ENCODE measurements at regions not wholly inside any gene's neighbourhood (a gene's known extent, or its start where the extent isn't known, plus 50 kb on each side); places are given as distances from the start of the nearest gene placed in this dataset.
"Not testable (repeated sequence)": the region's sequence is repeated elsewhere in the genome, so short reads cannot be mapped to it uniquely, and the experiment has no call there.

GRCh38 chr3:164748626-164749025 lies 329.7 kb downstream of the SI start:
- no peak for DNase-seq

GRCh38 chr3:164741869-164742268 lies 336.4 kb downstream of the SI start:
- DNase-seq: no peak

- DNase-seq: no peak
Observed at GRCh38 chr3:164737174-164737573, 341.1 kb downstream of the SI start.

- no peak for DNase-seq
Observed at GRCh38 chr3:164732166-164732565, 346.1 kb downstream of the SI start.

DNA sequence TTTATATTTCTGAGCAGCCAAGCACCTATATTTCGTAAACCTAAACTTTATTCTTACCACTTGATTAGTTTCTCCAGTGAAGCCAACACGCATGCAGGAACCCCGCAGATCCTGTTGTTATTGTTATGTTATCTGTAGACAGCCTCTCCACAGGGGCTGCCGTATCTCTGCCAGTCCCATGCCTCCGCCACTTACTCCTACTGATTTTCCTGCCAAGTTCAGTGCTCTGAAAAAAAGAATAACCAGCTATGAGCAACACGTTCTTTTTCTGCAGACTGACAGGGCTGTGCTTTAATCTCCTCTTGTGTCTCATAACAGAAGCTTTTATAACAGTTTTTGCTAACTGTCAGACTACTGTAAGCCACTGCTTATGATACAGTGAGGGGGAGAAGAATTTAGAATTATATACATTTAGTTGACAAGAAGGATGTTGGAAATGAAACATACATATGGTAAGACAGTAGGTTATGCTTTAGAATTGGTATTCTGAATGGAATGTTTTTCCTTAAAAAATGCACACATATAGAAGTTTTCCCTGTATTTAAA lies 347.4 kb downstream of the SI start:
- no peak for DNase-seq

GRCh38 chr3:164723396-164723795 lies 354.9 kb downstream of the SI start:
- DNase-seq: no peak

DNA sequence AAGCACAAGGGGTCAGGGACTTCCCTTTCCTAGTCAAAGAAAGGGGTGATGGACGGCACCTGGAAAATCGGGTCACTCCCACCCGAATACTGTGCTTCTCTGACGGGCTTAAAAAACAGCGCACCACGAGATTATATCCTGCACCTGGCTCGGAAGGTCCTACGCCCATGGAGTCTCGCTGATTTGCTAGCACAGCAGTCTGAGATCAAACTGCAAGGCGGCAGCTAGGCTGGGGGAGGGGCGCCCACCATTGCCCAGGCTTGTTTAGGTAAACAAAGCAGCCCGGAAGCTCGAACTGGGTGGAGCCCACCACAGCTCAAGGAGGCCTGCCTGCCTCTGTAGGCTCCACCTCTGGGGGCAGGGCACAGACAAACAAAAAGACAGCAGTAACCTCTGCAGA lies 375.5 kb downstream of the SI start:
- not testable (repeated sequence) for DNase-seq

DNA sequence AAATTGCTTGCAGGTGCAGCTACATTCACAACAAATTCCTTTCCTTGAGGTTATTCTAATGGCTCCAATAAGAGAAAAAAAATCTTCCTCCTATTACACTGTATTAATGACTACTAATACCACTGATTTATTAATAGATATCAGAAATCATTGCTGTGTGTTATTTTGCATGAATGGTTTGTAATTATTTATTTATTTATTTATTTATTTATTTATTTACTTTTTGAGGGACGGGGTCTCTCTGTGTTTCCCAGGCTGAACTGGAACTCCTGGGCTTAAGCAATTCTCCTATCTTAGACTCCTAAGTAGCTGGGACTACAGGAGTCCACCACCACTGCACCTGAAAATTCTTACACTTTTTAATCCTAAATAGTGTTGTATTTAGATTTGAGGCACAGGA lies 390.4 kb downstream of the SI start:
- no peak for DNase-seq

DNA sequence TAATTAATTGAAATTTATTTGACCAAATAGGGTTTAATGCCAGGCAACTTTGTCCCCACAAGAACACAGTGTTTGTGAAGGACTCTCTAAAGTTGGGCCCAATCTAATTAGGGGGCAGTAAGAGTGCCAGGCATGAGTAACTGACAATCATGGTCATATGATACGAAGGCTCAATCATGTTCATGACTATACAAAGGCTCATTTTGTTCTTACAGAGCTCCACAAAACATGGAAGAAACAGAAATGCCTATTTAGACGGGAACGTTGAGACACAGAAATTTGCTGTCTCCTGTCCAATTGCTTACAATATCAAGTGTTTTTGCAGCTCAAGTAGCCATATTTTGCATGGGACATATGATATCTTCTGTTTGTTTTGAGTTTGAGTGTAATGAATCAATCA lies 391.1 kb downstream of the SI start:
- no peak for DNase-seq

DNA sequence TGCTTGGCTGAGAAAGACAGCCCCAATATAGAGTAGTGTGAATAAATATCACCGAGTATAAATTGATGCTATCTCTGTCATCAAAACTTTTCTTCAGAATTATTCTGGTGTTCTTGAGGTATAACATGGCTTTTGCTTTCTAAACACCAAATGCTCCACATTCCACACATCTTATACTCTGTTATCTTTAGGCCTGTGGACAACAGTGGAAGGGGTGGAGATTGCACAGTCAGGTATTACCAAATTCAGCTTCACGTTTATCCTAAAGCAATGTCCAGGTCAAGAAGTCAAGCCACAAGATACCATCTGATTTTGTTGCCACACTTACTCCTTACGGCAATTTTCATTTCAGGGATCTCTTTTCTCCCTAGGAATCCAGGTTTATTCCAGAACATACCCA lies 394.8 kb downstream of the SI start:
- no peak for DNase-seq

- no peak for DNase-seq
Observed at GRCh38 chr3:164679245-164679644, 399.1 kb downstream of the SI start.

DNA sequence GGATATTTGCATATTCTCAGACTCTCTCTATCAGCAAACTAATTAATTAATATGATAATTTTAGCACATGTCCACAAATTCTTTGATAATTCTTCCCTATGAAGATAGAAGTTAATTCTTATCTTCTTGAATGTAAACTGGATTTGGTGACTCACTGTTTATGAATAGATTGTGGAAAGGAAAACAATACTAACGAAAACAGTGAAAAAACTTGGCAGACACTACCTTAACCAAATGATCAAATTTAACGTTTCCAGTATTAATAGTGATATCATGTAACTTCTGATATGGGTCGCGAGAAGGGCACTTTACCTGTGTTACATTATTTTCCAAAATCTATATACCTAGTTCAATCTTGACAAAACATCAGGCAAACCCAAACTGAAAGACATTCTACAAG lies 401.0 kb downstream of the SI start:
- no peak for DNase-seq

DNA sequence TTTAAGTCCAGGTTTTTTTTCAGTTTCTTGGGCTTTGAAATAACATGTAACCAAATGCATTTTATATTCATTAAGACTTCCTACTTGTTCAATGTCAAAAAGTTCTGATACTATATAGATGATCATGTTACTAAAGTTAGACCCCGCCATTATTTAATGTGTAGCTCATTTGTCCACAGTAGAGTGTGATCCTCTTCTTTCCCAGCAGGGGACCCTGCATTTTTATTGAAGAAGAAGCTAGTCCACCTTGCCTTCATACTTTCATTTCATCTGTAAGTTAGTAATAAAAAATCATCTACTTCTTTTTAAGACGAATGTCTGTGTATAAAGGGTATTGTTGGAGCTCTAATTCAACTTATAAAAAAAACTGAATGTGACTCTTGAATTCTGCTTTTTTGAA lies 404.6 kb downstream of the SI start:
- no peak for DNase-seq

- DNase-seq: no peak
Observed at GRCh38 chr3:164658125-164658524, 420.2 kb downstream of the SI start.

GRCh38 chr3:164657631-164658030 lies 420.7 kb downstream of the SI start:
- no peak for DNase-seq

GRCh38 chr3:164655462-164655861 lies 422.8 kb downstream of the SI start:
- no peak for DNase-seq

GRCh38 chr3:164641071-164641470 lies 437.2 kb downstream of the SI start:
- no peak for DNase-seq

GRCh38 chr3:164640591-164640990 lies 437.7 kb downstream of the SI start:
- DNase-seq: no peak

- DNase-seq: no peak
Observed at GRCh38 chr3:164620956-164621355, 457.3 kb downstream of the SI start.

GRCh38 chr3:164620423-164620822 lies 457.9 kb downstream of the SI start:
- no peak for DNase-seq

DNA sequence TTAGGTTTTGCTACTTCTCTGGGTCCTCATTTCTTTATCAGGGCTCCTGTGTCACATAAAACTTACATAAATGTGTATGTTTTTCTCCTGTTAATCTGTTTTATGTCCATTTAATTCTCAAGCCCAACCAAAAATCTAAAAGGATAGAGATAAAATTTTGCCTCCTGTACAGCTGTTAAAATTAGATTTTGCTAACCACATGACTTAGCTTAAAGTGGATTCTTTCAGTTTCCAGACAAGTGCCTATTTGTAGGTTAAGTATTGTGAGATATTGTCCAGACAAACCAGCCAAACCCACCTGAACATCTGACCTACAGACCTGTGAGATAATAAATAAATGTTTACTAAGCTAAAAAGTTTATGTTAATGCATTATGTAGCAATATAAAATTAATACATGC lies 465.5 kb downstream of the SI start:
- DNase-seq: no peak

DNA sequence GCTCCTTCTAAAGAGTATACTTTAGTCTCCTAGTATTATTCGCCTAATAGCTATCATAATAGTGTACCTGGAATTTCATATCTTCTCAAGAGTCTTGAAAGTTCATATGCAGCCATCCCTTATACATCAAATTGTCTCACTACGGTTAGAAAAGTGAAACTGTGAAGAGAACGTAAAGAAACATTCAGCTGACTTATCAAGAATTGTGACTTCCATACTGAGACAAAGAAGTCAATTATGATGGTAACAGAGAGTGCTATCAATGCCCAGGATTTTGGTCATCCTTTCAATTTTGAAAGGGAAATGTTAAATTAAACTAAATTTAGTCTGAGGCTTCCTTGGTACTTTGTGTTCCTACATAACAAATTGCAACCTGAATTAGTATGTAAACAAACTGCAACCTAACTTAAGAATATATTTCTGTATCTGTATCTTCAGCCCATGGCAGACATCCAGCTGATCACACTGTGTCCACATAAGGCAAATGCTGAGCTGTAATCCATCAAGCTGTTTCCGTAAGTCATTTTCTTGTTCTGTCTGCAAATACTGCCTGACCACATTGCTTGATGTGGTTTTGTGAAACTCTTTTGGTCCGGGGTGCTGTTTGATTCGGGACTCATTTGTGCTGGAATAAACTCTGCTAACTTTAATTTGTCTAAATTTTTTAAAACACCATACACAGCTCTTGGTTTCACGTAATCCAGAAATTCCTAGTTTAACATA lies 469.6 kb downstream of the SI start:
- no peak for DNase-seq

- no peak for DNase-seq
Observed at GRCh38 chr3:164604687-164605086, 473.6 kb downstream of the SI start.

GRCh38 chr3:164577667-164578210 lies 500.6 kb downstream of the SI start:
- no peak for DNase-seq

Measured in right lung (tissue), 2 donors.